Lung (tissue), 11 donors: ENCODE measurements at regions not wholly inside any gene's neighbourhood (a gene's known extent, or its start where the extent isn't known, plus 50 kb on each side); places are given as distances from the start of the nearest gene placed in this dataset.

Source experiments
- ATAC-seq: fragments of 200-7000 bp; cut with Tn5 transposase; one replicate; pipeline ENCODE4 v1.9.1; 2020; ENCODE audit warnings: moderate number of reproducible peaks; ENCODE audit not compliant: insufficient read depth, low FRiP score
- DNase-seq, 3 donors: peaks; one replicate each; pipeline ENCODE4 v3.0.0-alpha.2; 2013 to 2017
- H3K27ac ChIP-seq, 2 donors: one replicate each; pipeline ENCODE4 v1.5.1; 2013; ENCODE audit warnings: mild to moderate bottlenecking in 2 of 2, moderate library complexity in 2 of 2, control low read depth in 1 of 2, inconsistent platforms in 1 of 2, low read depth in 1 of 2, low read length in 1 of 2
- H3K27me3 ChIP-seq, 3 donors: one replicate each; pipeline ENCODE4 v1.5.1; 2013; ENCODE audit warnings: low read length in 2 of 3; ENCODE audit not compliant: control insufficient read depth in 3 of 3, insufficient read depth in 3 of 3
- H3K36me3 ChIP-seq, 4 donors: one replicate each; pipeline ENCODE4 v1.5.1; 2013; ENCODE audit warnings: low read length in 4 of 4, mild to moderate bottlenecking in 1 of 4, moderate library complexity in 1 of 4; ENCODE audit not compliant: control insufficient read depth in 4 of 4, insufficient read depth in 4 of 4
- H3K4me1 ChIP-seq, 5 donors: one replicate each; pipeline ENCODE4 v1.5.1; 2013; ENCODE audit warnings: low read length in 5 of 5, mild to moderate bottlenecking in 2 of 5, moderate library complexity in 1 of 5; ENCODE audit not compliant: control insufficient read depth in 5 of 5, insufficient read depth in 5 of 5
- H3K4me3 ChIP-seq: one replicate; pipeline ENCODE4 v1.5.1; 2013; ENCODE audit warnings: mild to moderate bottlenecking, control low read depth, moderate library complexity
- H3K9ac ChIP-seq, 2 donors: one replicate each; pipeline ENCODE4 v1.5.1; 2013; ENCODE audit warnings: low read length in 2 of 2, control low read depth in 1 of 2; ENCODE audit not compliant: insufficient read depth in 1 of 2
- H3K9me3 ChIP-seq, 4 donors: one replicate each; pipeline ENCODE4 v1.5.1; 2013; ENCODE audit warnings: low read length in 3 of 4, mild to moderate bottlenecking in 1 of 4, moderate library complexity in 1 of 4; ENCODE audit not compliant: control insufficient read depth in 4 of 4, insufficient read depth in 3 of 4
- CTCF ChIP-seq: IDR thresholded peaks from 2 replicates; pipeline ENCODE4 v1.5.1; 2012; ENCODE audit warnings: mild to moderate bottlenecking; ENCODE audit errors: control extremely low read depth, extremely low read depth
- WGBS, 2 donors: extraction: QIAGEN DNeasy Blood & Tissue Kit; methylation state at CpG; one replicate each; pipeline ENCODE4 v1.1.7; 2013; 5-methylcytosine and 5-hydroxymethylcytosine counted together
- donor health status: control.
- donor health status: control.
- donor health status: Bipolar disorder and iron deficiency.
- donor health status: healthy.
- donor health status: DM: yes; HTN: yes; CAD: no.

DNA sequence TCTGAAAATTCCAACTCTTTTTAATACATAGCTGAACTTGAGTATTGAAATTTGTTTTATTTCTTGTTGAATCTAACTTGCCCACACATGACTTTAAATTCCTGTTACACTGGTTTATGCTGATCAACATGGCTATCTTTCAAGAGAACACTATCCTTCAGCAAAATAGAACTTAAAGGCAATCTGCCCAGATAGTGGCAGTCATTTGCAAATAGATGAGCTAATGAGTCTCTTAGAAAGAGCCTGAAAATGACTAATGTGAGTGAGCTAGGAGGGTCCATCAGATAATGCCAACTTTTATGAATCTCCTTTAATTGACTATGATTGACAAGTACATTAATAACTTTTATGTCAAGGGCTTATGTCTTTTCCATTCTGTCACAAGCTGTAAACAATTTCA is 1360.8 kb upstream of the C9orf72 start:
- TF ChIP-seq CTCF = no peak
- H3K27me3 ChIP-seq = peaks cover 0 to 2% (median 0%) of the 10 kb centered on the region in 3 donors
- H3K4me3 ChIP-seq = no peak overlapping the region
- no peak overlapping the region for H3K27ac ChIP-seq
- no peak for DNase-seq
- H3K9me3 ChIP-seq = peaks cover 0 to 2% (median under 1%) of the 10 kb centered on the region in 4 donors
- no peaks in the 10 kb centered on the region for H3K4me1 ChIP-seq
- H3K9ac ChIP-seq = no peak overlapping the region
- ATAC-seq = no peak
- H3K36me3 ChIP-seq = no peaks in the 10 kb centered on the region

DNA sequence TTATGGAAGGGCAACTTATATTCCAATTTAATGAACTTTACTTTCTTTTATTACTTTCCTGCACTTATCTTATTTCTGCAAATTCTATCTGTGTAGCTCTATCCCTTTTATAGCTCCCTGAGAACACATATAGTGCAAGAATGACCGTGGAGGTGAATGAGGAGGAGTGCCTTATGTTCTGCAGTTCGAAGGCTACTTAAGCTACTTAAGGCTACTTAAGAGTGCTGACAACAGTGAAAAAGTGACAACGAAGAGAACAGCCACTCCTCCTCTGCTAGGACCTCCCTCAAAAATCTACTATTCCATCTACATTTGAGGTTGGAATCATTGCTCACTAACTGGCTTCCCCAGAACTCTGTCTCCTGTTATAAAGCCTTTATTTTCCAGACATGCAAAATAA is 1365.7 kb upstream of the C9orf72 start:
- H3K4me3 ChIP-seq = no peak overlapping the region
- DNase-seq (no peak), ATAC-seq (no peak)
- H3K4me1 ChIP-seq = no peaks in the 10 kb centered on the region
- peaks cover 0 to 5% (median 0%) of the 10 kb centered on the region in 3 donors for H3K27me3 ChIP-seq
- H3K36me3 ChIP-seq = no peaks in the 10 kb centered on the region
- H3K27ac ChIP-seq = no peak overlapping the region
- H3K9me3 ChIP-seq = peaks cover 0 to 2% (median under 1%) of the 10 kb centered on the region in 4 donors
- no peak for TF ChIP-seq CTCF
- WGBS, 2 donors = 37 to 50% methylated on average over 3 of the region's 3 CpGs
- H3K9ac ChIP-seq = no peak overlapping the region

DNA sequence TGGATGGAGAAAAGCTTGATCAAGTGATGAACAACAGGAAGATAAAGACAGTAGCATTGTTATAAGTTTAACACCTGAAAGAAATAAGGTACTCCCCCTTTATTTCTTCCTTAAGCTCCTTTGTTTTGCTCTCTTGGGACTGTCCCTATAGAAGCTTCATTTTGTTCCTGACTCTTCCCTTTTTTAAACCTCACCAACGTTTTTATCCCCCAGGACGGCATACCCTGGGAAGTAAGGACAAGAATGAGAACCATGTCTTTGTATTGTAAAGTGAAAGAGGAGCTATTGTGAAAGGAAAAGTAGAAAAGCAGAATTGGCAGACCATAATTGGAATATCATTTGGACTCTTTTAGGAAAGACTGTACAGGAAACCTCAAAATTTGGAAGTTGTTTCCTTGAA is 1368.6 kb upstream of the C9orf72 start:
- TF ChIP-seq CTCF = no peak
- Histone ChIP-seq H3K27ac (no peak overlapping the region), H3K4me3 (no peak overlapping the region), H3K27me3 (peaks cover 0 to 3% (median 0%) of the 10 kb centered on the region in 3 donors), H3K9me3 (peaks cover 0 to 3% (median 1%) of the 10 kb centered on the region in 4 donors), H3K4me1 (no peaks in the 10 kb centered on the region), H3K36me3 (no peaks in the 10 kb centered on the region), H3K9ac (no peak overlapping the region)
- 32 to 45% methylated on average over 2 of the region's 2 CpGs for WGBS, 2 donors
- ATAC-seq (no peak), DNase-seq (no peak)

GRCh38 chr9:28942941-28943340 is 1369.7 kb upstream of the C9orf72 start:
- WGBS, 2 donors = 88 to 89% methylated on average over 2 of the region's 2 CpGs
- H3K4me3 ChIP-seq = no peak overlapping the region
- ATAC-seq = no peak

More at GRCh38 chr9:28942941-28943340, 1369.7 kb upstream of the C9orf72 start:
- no peak overlapping the region for H3K9ac ChIP-seq
- peaks cover 0 to 3% (median 0%) of the 10 kb centered on the region in 4 donors for H3K9me3 ChIP-seq
- no peak overlapping the region for H3K27ac ChIP-seq
- H3K36me3 ChIP-seq = no peaks in the 10 kb centered on the region
- no peak for TF ChIP-seq CTCF
- H3K27me3 ChIP-seq = peaks cover 0 to 3% (median 0%) of the 10 kb centered on the region in 3 donors
- DNase-seq = no peak
- H3K4me1 ChIP-seq = no peaks in the 10 kb centered on the region
